CD4-positive, alpha-beta T cell treated with Interleukin-4 for 1 hour (primary cell): ENCODE measurements at regions not wholly inside any gene's neighbourhood (a gene's known extent, or its start where the extent isn't known, plus 50 kb on each side); places are given as distances from the start of the nearest gene placed in this dataset.
A peak's percentile ranks its signal among the peaks of the same experiment; 100 is the strongest.

Experiments used
- DNase-seq, 2 donors: peaks; one replicate each; pipeline ENCODE4 v3.0.0-alpha.2; 2020 to 2022

DNA sequence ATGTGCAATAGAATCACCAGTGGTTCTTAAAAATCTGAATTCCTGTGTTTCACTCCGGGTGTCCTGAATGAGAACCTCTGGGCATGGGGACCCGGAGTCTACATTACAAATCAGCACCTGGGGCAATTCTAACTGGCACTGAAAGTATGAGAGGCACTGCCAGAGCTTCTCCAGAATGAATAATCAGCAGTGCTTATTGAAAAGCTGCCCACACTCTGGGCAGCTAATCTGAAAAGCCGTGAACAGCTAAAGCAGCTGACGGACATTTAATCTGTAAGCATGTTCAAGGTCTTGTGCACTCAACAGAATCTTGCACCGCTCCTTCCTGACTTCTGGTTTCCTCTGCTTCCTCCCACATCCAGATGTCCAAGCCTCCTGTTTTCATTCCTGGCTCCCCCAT, 113.3 kb upstream of the KIF5B start:
- no peak for DNase-seq

- no peak for DNase-seq
These were observed 111.2 kb upstream of the KIF5B start for GRCh38 chr10:32167450-32167849.

GRCh38 chr10:32166365-32166764, 110.1 kb upstream of the KIF5B start:
- no peak for DNase-seq

DNA sequence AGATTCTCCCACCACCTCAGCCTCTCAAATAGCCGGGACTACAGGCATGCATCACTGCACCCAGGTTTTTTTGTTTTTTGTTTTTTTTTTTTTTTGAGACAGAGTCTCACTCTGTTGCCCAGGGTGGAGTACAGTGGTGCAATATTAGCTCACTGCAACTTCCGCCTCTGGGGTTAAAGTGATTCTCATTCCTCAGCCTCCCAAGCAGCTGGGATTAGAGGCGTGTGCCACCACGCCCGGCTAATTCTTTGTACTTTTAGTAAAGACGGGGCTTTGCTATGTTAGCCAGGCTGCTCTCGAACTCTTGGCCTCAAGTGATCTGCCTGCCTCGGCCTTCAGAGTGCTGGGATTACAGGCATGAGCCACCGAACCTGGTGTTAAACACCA, 107.5 kb upstream of the KIF5B start:
- no peak for DNase-seq

DNA sequence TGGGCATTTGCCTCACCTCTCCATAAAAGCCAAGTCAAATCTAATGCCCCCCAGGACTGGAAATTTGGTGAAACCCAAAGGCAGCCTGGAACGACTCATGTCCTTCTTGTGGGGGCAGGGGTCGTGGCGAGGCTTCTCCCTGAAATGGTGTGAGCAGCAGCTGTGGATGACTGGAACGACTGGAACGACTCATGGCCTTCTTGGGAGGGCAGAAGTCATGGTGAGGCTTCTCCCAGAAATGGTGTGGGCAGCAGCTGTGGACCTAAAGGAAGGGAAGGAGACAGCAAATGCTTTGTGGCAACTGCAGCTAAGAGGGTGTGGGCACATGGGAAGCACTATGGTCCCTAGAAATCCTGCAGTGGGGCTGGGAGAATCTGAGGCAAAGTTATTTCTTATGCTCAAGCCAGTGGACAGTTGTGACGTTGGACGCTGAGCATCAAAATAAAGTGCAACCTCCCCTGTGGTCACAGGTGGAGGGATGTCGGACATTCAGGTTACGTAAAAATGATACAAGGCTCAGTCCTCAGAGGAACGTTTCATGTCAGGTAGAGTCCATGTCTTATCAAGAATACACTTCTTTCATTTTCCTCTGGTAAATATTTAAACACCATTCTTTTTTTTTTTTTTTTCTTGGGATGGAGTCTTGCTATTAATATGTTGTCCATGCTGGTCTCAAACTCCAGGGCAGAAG, 107.0 kb upstream of the KIF5B start:
- DNase-seq = no peak

DNA sequence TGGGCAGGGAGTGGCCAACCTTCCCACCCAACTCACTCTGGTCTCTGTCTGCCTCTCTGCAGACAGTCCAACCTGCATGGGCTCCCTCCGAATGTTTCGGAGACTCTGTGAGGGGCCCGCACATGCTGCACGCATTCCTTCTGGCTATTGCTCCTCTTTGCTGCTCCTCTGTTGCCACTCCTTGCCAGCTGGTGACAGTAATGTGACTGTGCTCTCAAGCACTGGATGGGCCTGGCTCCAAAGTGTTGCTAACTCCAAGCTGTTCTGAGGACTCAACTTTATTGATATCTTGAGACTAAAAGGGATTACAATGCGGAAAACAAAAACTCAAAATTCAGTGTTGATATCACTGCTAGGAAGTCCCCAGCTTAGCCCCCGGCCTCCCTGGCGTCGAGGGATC, 105.4 kb upstream of the KIF5B start:
- DNase-seq = no peak

DNA sequence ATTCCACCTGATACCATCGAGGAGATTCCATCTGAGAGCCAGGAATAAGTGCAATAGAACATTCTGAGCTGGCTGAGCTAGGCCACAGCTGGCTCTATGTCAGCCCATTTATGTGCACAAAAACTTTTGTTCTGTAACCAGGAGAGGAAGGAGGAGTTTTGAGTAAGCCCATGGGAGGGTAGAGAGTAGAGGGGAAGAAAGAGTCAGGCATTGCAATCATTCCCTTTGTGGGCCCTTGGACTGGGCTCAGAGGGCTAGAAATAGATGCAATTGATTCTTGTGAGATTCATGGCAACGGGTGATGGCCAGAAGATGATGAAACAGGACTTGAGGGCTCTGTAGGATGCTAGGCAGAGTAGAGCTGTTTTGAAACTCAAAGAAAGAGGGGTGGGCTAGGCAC, 104.6 kb upstream of the KIF5B start:
- DNase-seq = no peak

DNA sequence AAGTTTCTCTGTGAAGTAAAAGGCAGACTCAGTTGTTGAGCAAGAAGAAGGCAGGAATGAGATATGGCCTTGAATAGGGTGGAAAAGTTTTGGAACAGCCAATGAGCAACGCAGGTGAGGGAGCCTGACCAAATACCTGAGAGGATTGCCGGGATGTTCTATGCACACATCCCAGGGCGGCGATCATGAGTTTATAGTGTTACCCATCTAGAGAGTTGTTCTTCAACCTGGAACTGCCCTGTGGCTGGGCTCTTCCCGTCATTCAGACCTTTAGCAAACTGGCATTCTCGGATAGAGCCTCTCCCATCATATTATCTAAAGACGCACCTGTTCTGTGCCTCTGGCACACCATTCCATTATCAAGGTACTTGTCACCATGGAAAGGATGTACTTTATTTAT, 103.0 kb upstream of the KIF5B start:
- DNase-seq = no peak

- no peak for DNase-seq
These were observed 99.8 kb upstream of the KIF5B start for GRCh38 chr10:32156031-32156495.

GRCh38 chr10:32155075-32155516, 98.9 kb upstream of the KIF5B start:
- DNase-seq = no peak

GRCh38 chr10:32153931-32154330, 97.7 kb upstream of the KIF5B start:
- DNase-seq = no peak

DNA sequence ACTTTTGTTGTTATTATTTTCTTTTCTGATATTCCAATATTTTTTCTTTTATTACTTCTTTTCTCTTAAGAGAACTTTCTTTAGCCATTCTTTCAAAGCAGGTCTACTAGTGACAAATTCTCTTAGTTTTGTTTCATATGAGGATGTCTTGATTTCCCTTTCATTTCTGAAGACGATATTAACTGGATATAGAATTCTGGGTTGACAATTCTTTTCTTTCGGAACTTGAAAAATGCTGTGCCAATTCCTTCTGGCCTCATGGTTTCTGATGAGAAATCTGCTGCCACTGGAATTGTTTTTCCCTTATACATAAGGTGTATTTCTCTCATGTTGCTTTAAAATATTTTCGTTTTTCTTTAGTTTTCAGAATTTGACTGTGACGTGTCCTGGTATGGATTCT, 97.0 kb upstream of the KIF5B start:
- no peak for DNase-seq

GRCh38 chr10:32151871-32152270, 95.6 kb upstream of the KIF5B start:
- DNase-seq = no peak

- peak in 1 of 2 donors; percentile 29 for DNase-seq
These were observed 94.4 kb upstream of the KIF5B start for GRCh38 chr10:32150532-32151101.

DNA sequence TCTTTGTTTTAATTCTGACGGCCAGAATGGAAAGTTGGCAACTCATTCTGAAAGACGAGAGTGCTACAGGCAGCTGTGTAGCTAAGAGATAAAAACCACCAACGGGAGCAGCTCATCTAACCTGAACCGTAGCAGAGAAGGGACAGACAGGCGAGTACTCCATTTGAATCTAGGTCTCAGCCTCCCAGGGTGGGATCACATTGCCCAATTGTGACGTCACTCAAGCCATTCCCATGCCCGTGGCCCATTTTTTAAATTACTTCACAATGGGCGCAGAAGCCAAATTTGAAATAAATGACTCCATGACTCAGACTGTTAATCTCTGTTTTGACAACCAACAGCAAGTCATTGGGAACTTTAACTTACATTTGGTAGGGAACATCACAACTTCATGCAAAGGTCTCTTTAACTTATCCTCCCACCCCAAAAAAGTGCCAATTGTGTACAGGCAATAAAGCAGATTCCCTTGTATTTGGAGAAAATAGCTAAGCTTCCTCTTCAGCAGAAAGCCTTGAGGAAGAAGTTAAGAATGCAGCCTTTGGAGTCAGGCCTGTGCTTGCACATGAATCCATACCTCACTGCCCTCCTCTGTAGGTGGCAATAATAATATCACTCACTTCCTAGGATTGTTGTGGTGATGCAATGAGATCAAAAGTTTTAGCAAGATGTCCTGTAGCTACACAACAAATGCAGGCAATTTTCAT, 93.2 kb upstream of the KIF5B start:
- DNase-seq = no peak

GRCh38 chr10:32148864-32149251, 92.6 kb upstream of the KIF5B start:
- no peak for DNase-seq

DNA sequence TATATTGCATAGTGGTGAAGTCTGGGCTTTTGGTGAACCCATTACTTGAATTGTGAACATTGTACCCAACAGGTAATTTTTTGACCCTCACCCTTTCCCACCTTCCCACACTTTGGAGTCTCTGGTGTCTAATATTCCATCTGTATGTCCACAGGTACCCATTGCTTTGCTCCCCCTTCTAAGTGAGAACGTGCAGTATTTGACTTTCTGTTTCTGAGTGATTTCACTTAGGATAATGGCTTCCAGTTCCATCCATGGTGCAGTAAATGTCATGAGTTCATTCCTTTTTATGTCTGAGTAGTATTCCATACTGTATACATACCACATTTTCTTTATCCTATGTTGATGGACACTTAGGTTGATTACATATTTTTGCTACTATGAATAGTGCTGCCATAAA, 91.5 kb upstream of the KIF5B start:
- no peak for DNase-seq

DNA sequence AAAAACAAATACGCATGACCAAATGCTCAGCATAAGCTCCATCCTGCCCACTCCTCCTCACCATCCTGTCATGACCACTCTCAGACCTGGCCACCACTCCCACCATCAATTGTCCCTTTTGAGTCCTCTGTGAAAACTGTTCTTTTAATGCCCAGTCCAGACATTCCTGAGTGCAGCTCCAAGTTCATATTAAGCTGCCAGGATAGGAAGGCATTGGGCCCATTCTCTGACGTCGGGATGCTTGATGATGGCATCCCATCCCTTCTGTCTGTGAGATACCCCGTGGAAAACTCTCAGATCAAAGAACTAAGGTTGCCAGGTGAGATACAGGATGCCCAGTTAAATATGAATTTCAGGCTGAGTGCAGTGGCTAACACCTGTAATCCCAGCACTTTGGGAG, 89.9 kb upstream of the KIF5B start:
- no peak for DNase-seq

DNA sequence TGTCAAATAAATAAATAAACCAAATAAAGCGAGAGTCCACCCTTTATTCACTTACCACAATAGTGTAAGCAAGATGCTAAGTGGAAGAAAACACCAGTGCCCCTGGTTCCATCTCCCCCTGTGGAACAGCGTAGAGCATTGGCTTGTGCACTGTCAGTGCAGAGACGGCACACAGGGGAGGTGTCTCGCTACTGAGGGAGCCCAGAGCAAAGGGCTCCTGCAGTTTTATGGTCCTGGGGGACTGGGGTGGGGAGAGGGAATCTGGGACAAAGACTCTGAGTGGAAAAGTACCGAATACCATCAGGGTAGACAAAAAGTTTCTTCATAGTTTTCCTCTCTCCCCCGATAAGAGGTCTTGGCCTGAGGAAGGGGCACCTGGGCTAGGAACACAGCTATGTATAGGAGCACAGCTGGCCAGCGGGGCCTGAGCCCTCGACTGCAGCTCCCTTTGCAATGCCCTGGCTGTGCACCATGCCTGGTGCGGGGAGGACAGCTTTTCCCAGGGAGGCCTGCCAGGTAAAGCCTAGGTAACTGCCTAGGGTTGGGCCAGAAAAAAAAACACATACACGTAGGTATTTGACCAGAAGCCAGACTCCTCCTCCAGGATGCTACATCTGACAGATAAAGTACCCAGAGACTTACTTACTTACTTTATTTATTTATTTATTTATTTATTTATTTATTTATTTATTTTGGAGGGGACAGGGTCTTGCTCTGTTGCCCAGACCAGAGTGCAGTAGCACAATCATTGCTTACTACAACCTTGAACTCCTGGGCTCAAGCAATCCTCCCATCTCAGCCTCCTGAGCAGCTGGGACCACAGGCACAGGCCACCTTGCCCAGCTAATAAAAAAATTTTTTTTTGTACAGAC, 88.8 kb upstream of the KIF5B start:
- no peak for DNase-seq

DNA sequence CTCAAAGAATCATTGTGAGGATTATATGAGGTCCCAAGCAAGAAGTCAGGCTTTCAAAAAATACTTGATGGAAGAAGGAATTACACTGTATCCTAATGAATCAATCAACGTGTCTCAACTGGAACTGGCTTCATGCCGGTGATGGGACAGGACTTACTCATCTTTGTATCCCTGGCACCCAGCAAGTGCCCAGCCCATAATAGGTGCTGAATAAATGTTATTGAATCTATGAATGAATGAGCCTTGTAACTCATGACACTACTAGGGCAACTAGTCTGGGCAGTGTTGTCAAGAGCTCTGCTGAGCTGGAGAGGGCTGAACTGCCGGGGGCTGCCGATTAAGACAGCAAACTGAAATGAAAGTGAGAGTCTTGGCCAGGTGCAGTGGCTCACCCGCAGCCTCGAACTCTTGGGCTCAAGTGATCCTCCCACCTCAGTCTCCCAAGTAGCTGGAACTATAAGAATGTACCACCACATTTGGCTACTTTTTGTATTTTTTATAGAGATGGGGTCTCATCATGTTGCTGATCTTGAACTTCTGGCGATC, 87.2 kb upstream of the KIF5B start:
- DNase-seq = no peak

GRCh38 chr10:32142646-32143045, 86.4 kb upstream of the KIF5B start:
- DNase-seq = no peak

GRCh38 chr10:32141018-32141807, 85.0 kb upstream of the KIF5B start:
- DNase-seq = no peak
